ENCODE measurements at regions not wholly inside any gene's neighbourhood (a gene's known extent, or its start where the extent isn't known, plus 50 kb on each side); places are given as distances from the start of the nearest gene placed in this dataset.
"Not testable (repeated sequence)": the region's sequence is repeated elsewhere in the genome, so short reads cannot be mapped to it uniquely, and the experiment has no call there.

DNA sequence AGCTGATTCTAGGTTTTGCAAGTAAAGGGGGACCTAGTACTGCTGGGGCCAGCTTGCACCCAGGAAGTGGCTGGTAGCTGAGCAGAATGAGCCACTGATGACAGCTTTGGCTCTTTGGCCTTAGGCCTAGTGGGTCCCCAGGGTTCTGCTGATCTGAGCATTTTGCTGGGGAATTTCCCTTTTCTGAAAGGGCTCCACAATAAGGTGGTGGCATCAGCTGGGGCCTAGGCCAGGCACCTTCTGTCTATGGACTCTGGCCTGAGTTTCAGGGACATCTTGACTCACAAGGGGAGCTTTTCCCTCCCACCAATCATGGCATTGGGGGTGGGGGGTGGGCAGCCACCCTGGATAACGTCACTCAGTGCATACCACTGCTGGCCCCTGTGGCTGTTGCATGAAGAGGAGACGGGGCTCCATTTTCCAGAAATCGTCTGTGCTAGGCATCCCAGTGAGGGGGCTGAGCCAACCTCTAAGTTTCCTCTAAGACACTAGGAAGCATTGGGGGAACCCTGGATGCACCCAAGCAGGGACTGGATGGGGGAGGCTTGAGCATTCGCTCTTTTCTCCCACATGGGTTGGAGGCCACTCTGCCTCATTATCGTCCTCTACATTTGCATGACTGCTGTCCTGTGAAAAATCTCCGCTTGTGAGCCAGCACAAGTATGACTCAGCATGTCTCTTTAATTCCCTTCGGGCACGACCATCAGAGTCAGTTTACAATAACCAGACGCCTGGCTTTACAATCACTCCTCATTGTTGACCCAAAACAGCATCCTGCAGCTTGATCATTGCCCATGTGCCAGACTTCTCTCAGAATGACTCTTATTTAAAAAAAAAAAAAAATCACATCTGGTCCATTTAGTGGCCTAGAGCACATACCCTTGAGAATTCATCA, 145.0 kb upstream of the THY1 start:
- H3K27me3 Mint-ChIP-seq (ENCODE audit: low read depth) = peaks cover 7% of the 10 kb centered on the region
- H3K4me1 Mint-ChIP-seq (ENCODE audit: low read depth) = no peaks in the 10 kb centered on the region
- intact Hi-C loops (cut with micrococcal nuclease) = no loop called here
- CTCF ChIA-PET = interaction anchor here (0.6 kb wide), 1 partner anchor 22 kb away, joined by 3 read pairs; no protein-coding TSS in a partner anchor
- DNase-seq = no peak
- H3K27ac Mint-ChIP-seq = no peak overlapping the region
- H3K4me3 Mint-ChIP-seq = no peak overlapping the region
- H3K36me3 Mint-ChIP-seq (ENCODE audit: low read depth) = no peaks in the 10 kb centered on the region
- peaks cover 1% of the 10 kb centered on the region for H3K9me3 Mint-ChIP-seq

DNA sequence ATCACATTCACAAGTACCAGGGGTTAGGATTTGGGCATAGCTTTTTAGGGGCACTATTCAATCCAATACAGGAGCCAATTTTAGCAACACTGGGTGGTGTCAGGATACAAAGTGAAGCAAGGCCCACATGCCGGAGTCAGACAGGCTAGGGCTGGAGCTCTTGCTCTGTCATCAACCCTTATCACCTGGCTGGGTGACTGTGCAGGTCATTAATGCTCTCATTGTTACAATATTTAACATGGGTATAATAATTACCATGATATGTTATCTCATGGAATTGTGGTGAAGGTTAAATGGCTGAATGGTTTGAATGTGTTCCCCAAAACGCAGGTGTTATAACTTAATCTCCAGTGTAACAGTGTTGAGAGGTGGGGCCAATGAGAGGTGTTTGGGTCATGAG, 143.3 kb upstream of the THY1 start:
- no peak for DNase-seq
- no peak overlapping the region for H3K27ac Mint-ChIP-seq
- CTCF ChIA-PET = no interaction called here

DNA sequence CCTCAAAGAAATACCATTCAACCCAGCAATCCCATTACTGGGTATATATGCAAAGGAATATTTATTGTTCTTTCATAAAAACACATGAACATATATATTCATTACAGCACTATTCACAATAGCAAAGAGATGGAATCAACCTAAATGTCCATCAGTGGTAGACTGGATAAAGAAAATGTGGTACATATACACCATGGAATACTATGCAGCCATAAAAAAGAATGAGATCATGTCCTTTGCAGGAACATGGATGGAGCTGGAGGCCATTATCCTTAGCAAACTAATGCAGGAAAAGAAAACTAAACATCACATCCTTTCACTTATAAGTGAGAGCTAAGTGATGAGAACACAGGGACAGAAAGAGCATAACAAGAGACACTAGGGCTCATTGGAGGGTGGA, 142.7 kb upstream of the THY1 start:
- H3K36me3 Mint-ChIP-seq (ENCODE audit: low read depth); H3K9me3 Mint-ChIP-seq; DNase-seq; CTCF ChIA-PET; H3K4me3 Mint-ChIP-seq; H3K27ac Mint-ChIP-seq; intact Hi-C loops (cut with micrococcal nuclease); H3K4me1 Mint-ChIP-seq (ENCODE audit: low read depth): not testable (repeated sequence)
- peaks cover 20% of the 10 kb centered on the region for H3K27me3 Mint-ChIP-seq (ENCODE audit: low read depth)

More for the DNA sequence above, 143.3 kb upstream of the THY1 start:
- intact Hi-C loops (cut with micrococcal nuclease) = no loop called here
- peaks cover 18% of the 10 kb centered on the region for H3K27me3 Mint-ChIP-seq (ENCODE audit: low read depth)
- no peaks in the 10 kb centered on the region for H3K4me1 Mint-ChIP-seq (ENCODE audit: low read depth)
- H3K9me3 Mint-ChIP-seq = peaks cover 4% of the 10 kb centered on the region
- no peak overlapping the region for H3K4me3 Mint-ChIP-seq
- no peaks in the 10 kb centered on the region for H3K36me3 Mint-ChIP-seq (ENCODE audit: low read depth)

DNA sequence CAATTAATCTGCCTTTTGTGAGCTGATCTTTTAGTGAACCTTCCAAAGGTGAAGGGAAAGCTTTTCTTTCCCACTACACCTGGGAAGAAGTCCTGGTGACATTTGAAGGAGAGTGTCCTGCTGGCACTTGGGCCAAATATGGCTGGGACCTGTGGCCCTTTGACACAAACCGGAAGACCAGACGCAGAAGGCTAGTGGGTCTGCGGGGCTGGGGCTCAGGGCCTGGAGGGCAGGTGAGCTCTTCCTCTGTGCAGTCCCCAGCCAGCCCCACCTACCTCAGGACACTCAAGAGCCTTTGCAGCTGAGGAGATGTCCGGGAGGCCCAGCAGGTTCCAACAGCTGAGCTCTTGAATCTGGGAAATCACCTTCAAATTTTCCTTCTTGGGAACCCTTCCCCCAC, 138.0 kb upstream of the THY1 start:
- H3K36me3 Mint-ChIP-seq (ENCODE audit: low read depth) = no peaks in the 10 kb centered on the region
- H3K9me3 Mint-ChIP-seq = peaks cover 4% of the 10 kb centered on the region
- CTCF ChIA-PET = interaction anchor here (0.5 kb wide), 1 partner anchor 128 kb away, joined by 3 read pairs; no protein-coding TSS in a partner anchor
- no peak overlapping the region for H3K27ac Mint-ChIP-seq
- H3K27me3 Mint-ChIP-seq (ENCODE audit: low read depth) = peaks cover 27% of the 10 kb centered on the region
- no peak overlapping the region for H3K4me3 Mint-ChIP-seq
- intact Hi-C loops (cut with micrococcal nuclease) = no loop called here
- DNase-seq = no peak
- no peaks in the 10 kb centered on the region for H3K4me1 Mint-ChIP-seq (ENCODE audit: low read depth)

DNA sequence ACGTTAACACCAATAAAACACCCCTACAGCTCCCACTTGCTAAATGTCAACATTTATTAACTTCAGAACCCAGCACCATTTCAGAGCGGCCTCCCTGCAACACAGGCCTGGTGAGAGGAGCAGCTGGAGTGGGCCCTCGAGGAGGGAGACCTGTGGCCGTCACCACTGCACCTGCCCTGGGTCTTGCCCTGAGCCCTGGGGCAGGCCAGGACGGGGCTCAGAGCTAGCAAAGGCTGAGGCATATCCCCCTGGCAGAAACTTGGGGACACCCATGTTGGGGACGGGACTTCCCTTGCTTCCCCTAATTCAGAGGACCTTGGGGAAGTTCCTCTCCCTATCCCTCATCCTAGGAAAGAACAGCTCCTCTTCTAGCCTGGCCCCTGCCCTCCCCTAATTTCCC, 137.3 kb upstream of the THY1 start:
- intact Hi-C loops (cut with micrococcal nuclease) = no loop called here
- CTCF ChIA-PET = no interaction called here
- Mint-ChIP-seq H3K27me3 (ENCODE audit: low read depth) (peaks cover 27% of the 10 kb centered on the region), H3K9me3 (peaks cover 3% of the 10 kb centered on the region), H3K27ac (no peak overlapping the region), H3K36me3 (ENCODE audit: low read depth) (no peaks in the 10 kb centered on the region), H3K4me1 (ENCODE audit: low read depth) (no peaks in the 10 kb centered on the region), H3K4me3 (no peak overlapping the region)
- no peak for DNase-seq

DNA sequence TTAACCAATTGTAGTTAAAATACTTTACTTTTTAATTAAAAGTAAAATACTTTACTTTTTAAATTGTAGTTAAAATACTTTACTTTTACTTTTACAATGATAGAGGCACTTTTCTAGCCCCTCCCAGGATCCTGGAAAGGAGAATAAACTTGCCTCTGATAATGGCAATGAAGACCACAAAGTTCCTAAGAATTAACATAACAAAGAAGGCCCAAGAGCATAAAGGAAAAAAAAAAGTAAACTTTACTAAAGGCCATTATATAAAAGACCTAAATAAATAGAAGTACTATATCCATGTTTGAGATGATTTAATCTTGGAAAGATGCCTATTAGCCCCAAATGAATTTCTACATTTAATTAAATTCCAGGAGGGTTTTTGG, 129.1 kb upstream of the THY1 start:
- no peak for DNase-seq
- H3K27me3 Mint-ChIP-seq (ENCODE audit: low read depth) = peaks cover 2% of the 10 kb centered on the region
- H3K36me3 Mint-ChIP-seq (ENCODE audit: low read depth) = no peaks in the 10 kb centered on the region
- intact Hi-C loops (cut with micrococcal nuclease) = no loop called here
- CTCF ChIA-PET = no interaction called here
- H3K4me1 Mint-ChIP-seq (ENCODE audit: low read depth) = no peaks in the 10 kb centered on the region
- H3K9me3 Mint-ChIP-seq = no peaks in the 10 kb centered on the region
- H3K4me3 Mint-ChIP-seq = no peak overlapping the region
- H3K27ac Mint-ChIP-seq = no peak overlapping the region

DNA sequence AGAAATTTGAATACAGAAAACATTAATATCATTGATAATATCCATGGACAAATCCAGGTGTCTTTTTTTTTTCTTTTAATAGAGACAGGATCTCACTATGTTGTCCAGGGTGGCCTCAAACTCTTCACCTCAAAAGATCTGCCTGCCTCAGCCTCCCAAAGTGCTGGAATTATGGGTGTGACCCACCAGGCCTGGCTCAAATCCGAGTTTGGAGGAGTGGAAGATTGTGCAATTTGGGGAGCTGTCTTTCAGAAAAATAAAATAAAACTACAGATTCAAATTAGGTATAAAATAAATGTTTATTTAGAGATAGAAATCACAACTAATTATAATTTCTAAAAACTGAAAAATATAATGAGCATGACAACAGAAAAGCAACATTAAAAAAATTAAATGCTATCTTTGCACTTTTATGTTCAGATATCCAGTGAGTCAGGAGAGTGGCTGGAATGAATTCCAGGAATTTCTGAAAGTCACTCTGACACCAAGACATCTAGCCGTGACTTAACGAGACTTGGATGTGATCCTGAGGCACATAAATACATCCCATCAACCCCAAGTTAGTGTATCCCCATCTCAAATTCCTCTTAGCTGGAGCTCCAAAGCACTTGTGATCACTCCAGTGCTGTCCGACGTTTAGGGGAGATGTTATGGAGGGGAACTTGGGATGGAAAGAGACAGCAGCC, 128.6 kb upstream of the THY1 start:
- DNase-seq = no peak
- Mint-ChIP-seq H3K27ac (no peak overlapping the region), H3K27me3 (ENCODE audit: low read depth) (peaks cover 2% of the 10 kb centered on the region), H3K9me3 (no peaks in the 10 kb centered on the region), H3K36me3 (ENCODE audit: low read depth) (no peaks in the 10 kb centered on the region), H3K4me3 (no peak overlapping the region), H3K4me1 (ENCODE audit: low read depth) (no peaks in the 10 kb centered on the region)
- intact Hi-C loops (cut with micrococcal nuclease) = no loop called here
- CTCF ChIA-PET = no interaction called here

DNA sequence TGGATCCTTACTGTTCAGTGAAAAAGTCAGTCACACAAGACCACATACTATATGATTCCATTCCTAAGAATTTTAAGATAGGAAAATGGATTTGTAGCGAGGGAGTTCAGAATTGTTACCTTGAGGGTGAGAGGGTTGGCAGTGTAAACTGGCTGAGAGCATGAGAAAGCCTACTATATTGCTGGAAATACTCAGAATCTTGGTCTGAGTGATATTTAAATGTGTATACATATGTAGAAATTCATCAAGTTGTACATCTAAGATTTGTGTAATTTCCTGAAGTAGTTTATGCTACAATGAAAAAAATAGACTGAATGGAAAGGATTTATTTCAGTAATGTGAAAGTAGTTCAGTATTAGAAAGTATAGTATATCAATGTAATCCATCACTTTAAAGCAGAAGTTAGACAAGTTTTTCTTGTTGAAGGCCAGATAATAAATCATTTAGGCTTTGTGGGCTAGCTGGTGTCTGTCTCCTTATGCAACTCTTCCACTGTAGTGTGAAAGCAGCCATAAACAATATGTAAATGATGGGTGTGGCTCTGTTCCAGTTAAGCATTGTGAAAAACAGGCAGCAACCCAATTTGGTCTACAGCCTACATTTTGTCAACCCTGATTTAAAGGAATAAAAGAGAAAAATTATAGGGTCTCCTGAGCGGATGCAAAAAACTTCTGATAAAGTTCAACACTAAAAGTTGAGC, 127.2 kb upstream of the THY1 start:
- Mint-ChIP-seq H3K36me3 (ENCODE audit: low read depth) (no peaks in the 10 kb centered on the region), H3K27ac (no peak overlapping the region), H3K27me3 (ENCODE audit: low read depth) (no peaks in the 10 kb centered on the region), H3K9me3 (no peaks in the 10 kb centered on the region), H3K4me1 (ENCODE audit: low read depth) (no peaks in the 10 kb centered on the region), H3K4me3 (no peak overlapping the region)
- intact Hi-C loops (cut with micrococcal nuclease) = no loop called here
- no peak for DNase-seq
- CTCF ChIA-PET = no interaction called here

DNA sequence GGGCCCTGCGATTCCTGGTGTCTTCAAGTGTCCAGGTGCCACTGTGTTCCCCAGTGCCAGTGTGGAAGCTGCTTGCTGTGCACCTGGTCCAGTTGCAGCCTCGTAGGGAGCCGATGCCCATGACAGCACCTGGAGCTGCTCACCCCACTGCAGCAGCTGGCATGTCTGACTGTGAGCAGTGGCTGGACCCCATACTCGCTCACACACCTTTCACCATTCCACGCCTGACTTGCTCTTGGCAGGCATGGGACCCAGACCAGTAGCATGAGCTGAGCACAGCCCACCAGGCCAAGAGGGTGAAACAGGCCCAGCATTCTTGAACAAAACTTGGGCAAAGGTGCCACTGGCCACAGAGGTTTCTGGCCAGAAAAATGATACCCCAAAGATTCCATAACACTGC, 124.5 kb upstream of the THY1 start:
- intact Hi-C loops (cut with micrococcal nuclease) = no loop called here
- CTCF ChIA-PET = interaction anchor here (1.2 to 1.4 kb wide), 2 partner anchors 14 to 67 kb away, joined by 4 to 8 read pairs; no protein-coding TSS in a partner anchor
- DNase-seq = no peak
- Mint-ChIP-seq H3K4me3 (no peak overlapping the region), H3K36me3 (ENCODE audit: low read depth) (no peaks in the 10 kb centered on the region), H3K27ac (no peak overlapping the region), H3K27me3 (ENCODE audit: low read depth) (no peaks in the 10 kb centered on the region), H3K4me1 (ENCODE audit: low read depth) (no peaks in the 10 kb centered on the region), H3K9me3 (no peaks in the 10 kb centered on the region)

DNA sequence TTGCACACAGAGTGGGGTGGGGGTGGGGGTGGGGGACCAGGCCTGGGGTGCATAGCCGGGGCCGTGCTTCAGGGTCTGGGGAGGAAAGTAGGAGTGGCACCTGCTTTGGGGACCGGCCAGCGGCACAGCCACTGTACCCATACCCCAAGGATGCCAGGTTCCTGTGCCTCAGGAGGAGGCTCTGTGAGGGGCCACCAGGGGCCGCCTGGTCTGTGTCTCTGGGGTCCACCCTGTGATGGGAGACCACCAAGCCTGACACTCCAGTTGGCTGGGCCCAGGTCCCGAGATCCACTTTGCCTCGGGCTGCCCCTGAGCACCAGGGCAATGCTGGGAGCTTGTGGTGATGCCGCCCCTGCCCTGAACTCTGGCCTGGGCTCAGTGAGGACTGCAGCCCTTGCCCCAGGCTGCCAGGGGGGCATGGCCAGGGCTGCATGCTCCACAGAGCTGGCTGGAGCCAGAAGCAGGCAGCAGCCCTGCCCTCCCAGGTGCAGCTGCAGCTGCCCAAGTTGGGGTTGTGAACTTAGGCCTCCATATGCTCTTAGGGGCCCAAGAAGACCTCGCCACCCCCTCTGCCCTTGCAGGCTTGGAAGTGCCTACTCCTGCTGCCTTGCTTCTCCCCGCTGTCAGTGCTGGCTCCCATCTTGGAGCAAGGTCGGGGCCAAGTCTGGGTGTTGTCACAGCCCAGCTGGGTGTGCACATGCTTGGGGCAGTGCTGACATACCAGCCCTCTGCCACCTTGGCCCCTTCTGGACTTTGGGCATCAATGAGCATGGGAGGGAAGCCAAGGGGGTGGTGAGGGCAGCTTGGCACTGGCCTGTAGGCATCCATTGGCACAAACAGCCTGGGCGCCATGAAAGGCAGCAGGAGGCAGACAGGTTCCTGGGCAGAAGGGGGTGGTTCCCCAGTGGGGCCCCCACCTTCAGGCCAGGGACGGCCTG, 123.3 kb upstream of the THY1 start:
- Mint-ChIP-seq H3K27ac (no peak overlapping the region), H3K36me3 (ENCODE audit: low read depth) (no peaks in the 10 kb centered on the region), H3K9me3 (no peaks in the 10 kb centered on the region), H3K4me1 (ENCODE audit: low read depth) (no peaks in the 10 kb centered on the region), H3K4me3 (no peak overlapping the region), H3K27me3 (ENCODE audit: low read depth) (peaks cover 2% of the 10 kb centered on the region)
- CTCF ChIA-PET = interaction anchor here (0.6 to 1.4 kb wide), 3 partner anchors 13 to 65 kb away, joined by 4 to 8 read pairs (median 4); no protein-coding TSS in a partner anchor
- intact Hi-C loops (cut with micrococcal nuclease) = no loop called here
- no peak for DNase-seq

DNA sequence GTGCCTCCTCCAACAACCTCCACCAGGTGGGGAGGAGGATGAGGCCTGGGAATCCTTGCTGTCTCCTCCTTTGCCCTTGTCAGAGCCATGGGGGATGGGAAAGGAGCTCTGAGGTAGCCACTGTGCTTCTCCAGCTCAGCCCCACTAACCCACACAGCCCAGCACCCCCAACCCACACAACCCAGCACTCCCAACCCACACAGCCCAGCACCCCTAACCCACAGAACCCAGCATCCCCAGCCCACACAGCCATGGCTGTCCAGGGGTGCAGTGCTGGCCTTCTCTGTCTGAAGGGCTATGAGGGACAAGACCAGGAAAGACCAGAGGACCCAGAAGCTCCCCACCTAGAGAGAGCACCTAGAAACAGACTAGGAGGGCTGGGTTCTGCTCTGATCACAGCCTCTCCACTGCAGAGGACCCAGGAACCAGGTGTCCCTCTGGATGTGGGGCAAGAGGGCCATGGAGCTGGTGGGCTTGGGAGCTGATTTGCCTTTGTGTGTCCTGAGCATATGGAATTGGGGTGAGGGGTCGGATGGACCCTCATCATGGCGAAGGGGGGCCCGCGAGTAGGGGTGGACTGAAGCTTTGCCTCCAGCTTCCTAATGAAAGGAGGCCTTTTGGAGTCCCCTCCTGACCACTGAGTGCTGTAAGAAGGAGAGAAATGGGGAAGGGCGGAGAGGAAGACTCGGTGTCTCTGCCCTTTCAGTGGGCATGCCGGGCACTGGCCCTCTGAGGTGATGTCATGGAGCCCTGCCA, 117.6 kb upstream of the THY1 start:
- DNase-seq = no peak
- H3K27me3 Mint-ChIP-seq (ENCODE audit: low read depth) = peaks cover 4% of the 10 kb centered on the region

More for the DNA sequence above, 117.6 kb upstream of the THY1 start:
- no peaks in the 10 kb centered on the region for H3K9me3 Mint-ChIP-seq
- no peaks in the 10 kb centered on the region for H3K4me1 Mint-ChIP-seq (ENCODE audit: low read depth)
- no peak overlapping the region for H3K4me3 Mint-ChIP-seq
- no peaks in the 10 kb centered on the region for H3K36me3 Mint-ChIP-seq (ENCODE audit: low read depth)
- H3K27ac Mint-ChIP-seq = no peak overlapping the region
- CTCF ChIA-PET = interaction anchor here (0.5 kb wide), 1 partner anchor 132 kb away, joined by 3 read pairs; no protein-coding TSS in a partner anchor
- intact Hi-C loops (cut with micrococcal nuclease) = no loop called here
